GM23248 (cell line): ENCODE measurements at regions not wholly inside any gene's neighbourhood (a gene's known extent, or its start where the extent isn't known, plus 50 kb on each side); places are given as distances from the start of the nearest gene placed in this dataset.

Source experiments
- EZH2 ChIP-seq: fragments of 200-600 bp; sonication (generic); IDR thresholded peaks from 2 replicates; pipeline ENCODE4 v1.6.1; 2018; ENCODE audit warnings: antibody characterized with exemption, mild to moderate bottlenecking; ENCODE audit not compliant: insufficient read depth, poor library complexity, severe bottlenecking
- EZH2phosphoT487 ChIP-seq: fragments of 200-600 bp; sonication (generic); IDR thresholded peaks from 2 replicates; pipeline ENCODE4 v1.6.1; 2018; ENCODE audit warnings: antibody characterized with exemption, moderate library complexity, mild to moderate bottlenecking, low read depth; ENCODE audit not compliant: insufficient read depth

DNA sequence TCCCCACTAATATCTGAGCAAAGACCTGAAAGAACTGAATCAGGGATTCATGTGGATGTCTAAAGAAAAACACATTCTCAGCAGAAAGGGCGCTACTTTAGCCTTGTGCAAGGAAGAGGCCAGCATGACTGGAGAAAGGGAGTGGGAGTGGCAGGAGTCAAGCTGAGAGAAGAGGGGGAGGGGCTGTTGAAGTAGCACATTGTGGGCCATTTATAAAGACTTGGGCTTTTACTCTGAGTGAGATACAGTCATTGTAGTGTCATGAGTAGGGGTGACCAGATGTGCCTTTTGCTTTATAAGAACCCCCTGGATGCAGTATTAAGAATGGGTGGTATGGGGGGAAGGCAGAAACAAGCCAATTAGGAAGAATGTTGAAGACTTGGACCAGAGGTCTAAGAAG is 452.8 kb downstream of the ENC1 start:
- no peak for TF ChIP-seq EZH2
- TF ChIP-seq EZH2phosphoT487: no peak
